ENCODE measurements at regions not wholly inside any gene's neighbourhood (a gene's known extent, or its start where the extent isn't known, plus 50 kb on each side); places are given as distances from the start of the nearest gene placed in this dataset.

GRCh38 chr14:101482066-101482465, 79.2 kb upstream of the DIO3 start:
- TF ChIP-seq EZH2 (IDR thresholded peaks at IDR 0.05) = no peak
- no peak for TF ChIP-seq POLR2AphosphoS5 (IDR thresholded peaks at IDR 0.05; ENCODE audit: borderline replicate concordance, low read depth, low read length)

Data from SK-N-MC (cell line).